Astrocyte (in vitro differentiated cells and primary cell): ENCODE measurements at regions not wholly inside any gene's neighbourhood (a gene's known extent, or its start where the extent isn't known, plus 50 kb on each side); places are given as distances from the start of the nearest gene placed in this dataset.

Experiments
- DNase-seq: peaks from one replicate; pipeline ENCODE4 v3.0.0-alpha.2; 2010; ENCODE audit warnings: low read depth
- FAIRE-seq: peaks from 2 replicates; lab custom pipeline; 2011; peaks lifted over from hg19 to GRCh38; lab: Jason Lieb, UNC
- H2AFZ ChIP-seq: 2 replicates; pipeline ENCODE4 v1.6.0; 2012; ENCODE audit warnings: low read depth, low read length, inconsistent platforms
- H3K27ac ChIP-seq: 2 replicates; pipeline ENCODE4 v1.5.1; 2011; ENCODE audit warnings: low read depth, low read length, inconsistent platforms
- H3K27me3 ChIP-seq: 2 replicates; pipeline ENCODE4 v1.6.0; 2011; ENCODE audit warnings: low read length, inconsistent platforms; ENCODE audit not compliant: insufficient read depth
- H3K36me3 ChIP-seq: 2 replicates; pipeline ENCODE4 v1.5.1; 2011; ENCODE audit warnings: low read length, inconsistent platforms; ENCODE audit not compliant: insufficient read depth
- H3K4me1 ChIP-seq: 2 replicates; pipeline ENCODE4 v1.5.1; 2011; ENCODE audit warnings: low read length, inconsistent platforms; ENCODE audit not compliant: insufficient read depth
- H3K4me2 ChIP-seq: 2 replicates; pipeline ENCODE4 v1.6.0; 2012; ENCODE audit warnings: low read length, inconsistent platforms
- H3K4me3 ChIP-seq: 2 replicates; pipeline ENCODE4 v1.5.1; 2011; ENCODE audit warnings: low read depth, mild to moderate bottlenecking, low read length, inconsistent platforms; ENCODE audit not compliant: insufficient read depth
- H3K79me2 ChIP-seq: 2 replicates; pipeline ENCODE4 v1.6.0; 2012; ENCODE audit warnings: mild to moderate bottlenecking, low read length, inconsistent platforms; ENCODE audit not compliant: insufficient read depth
- H3K9ac ChIP-seq: 2 replicates; pipeline ENCODE4 v1.6.0; 2012; ENCODE audit warnings: mild to moderate bottlenecking, low read length, inconsistent platforms
- H3K9me3 ChIP-seq: 2 replicates; pipeline ENCODE4 v1.5.1; 2012; ENCODE audit warnings: low read depth, mild to moderate bottlenecking, low read length, inconsistent platforms; ENCODE audit not compliant: insufficient read depth
- H4K20me1 ChIP-seq: 2 replicates; pipeline ENCODE4 v1.6.0; 2012; ENCODE audit warnings: low read length, inconsistent platforms; ENCODE audit not compliant: insufficient read depth
- H3K27ac Mint-ChIP-seq: one replicate; pipeline ENCODE4 v1.8.0; 2021; ENCODE audit warnings: mild to moderate bottlenecking, mixed read lengths; ENCODE audit not compliant: unreplicated experiment
- H3K27me3 Mint-ChIP-seq: one replicate; pipeline ENCODE4 v1.8.0; 2021; ENCODE audit warnings: low read depth, mixed read lengths; ENCODE audit not compliant: unreplicated experiment
- H3K36me3 Mint-ChIP-seq: one replicate; pipeline ENCODE4 v1.8.0; 2021; ENCODE audit warnings: low read depth, mixed read lengths; ENCODE audit not compliant: unreplicated experiment
- H3K4me1 Mint-ChIP-seq: one replicate; pipeline ENCODE4 v1.8.0; 2021; ENCODE audit warnings: low read depth, mixed read lengths; ENCODE audit not compliant: unreplicated experiment
- H3K4me3 Mint-ChIP-seq: one replicate; pipeline ENCODE4 v1.8.0; 2021; ENCODE audit warnings: mild to moderate bottlenecking, moderate library complexity, mixed read lengths; ENCODE audit not compliant: unreplicated experiment
- H3K9me3 Mint-ChIP-seq: one replicate; pipeline ENCODE4 v1.8.0; 2021; ENCODE audit warnings: mild to moderate bottlenecking, mixed read lengths; ENCODE audit not compliant: unreplicated experiment
- EZH2 ChIP-seq: IDR thresholded peaks from 2 replicates; pipeline ENCODE4 v1.6.1; 2012; ENCODE audit warnings: mild to moderate bottlenecking, low read length, inconsistent platforms; ENCODE audit not compliant: insufficient read depth
- TF ChIP-seq, protein P1 (sequence below): IDR thresholded peaks from 2 replicates; pipeline ENCODE4 v1.5.1; 2011; ENCODE audit warnings: low read depth, mild to moderate bottlenecking, inconsistent platforms, low read length, moderate library complexity; ENCODE audit not compliant: insufficient read depth

DNA sequence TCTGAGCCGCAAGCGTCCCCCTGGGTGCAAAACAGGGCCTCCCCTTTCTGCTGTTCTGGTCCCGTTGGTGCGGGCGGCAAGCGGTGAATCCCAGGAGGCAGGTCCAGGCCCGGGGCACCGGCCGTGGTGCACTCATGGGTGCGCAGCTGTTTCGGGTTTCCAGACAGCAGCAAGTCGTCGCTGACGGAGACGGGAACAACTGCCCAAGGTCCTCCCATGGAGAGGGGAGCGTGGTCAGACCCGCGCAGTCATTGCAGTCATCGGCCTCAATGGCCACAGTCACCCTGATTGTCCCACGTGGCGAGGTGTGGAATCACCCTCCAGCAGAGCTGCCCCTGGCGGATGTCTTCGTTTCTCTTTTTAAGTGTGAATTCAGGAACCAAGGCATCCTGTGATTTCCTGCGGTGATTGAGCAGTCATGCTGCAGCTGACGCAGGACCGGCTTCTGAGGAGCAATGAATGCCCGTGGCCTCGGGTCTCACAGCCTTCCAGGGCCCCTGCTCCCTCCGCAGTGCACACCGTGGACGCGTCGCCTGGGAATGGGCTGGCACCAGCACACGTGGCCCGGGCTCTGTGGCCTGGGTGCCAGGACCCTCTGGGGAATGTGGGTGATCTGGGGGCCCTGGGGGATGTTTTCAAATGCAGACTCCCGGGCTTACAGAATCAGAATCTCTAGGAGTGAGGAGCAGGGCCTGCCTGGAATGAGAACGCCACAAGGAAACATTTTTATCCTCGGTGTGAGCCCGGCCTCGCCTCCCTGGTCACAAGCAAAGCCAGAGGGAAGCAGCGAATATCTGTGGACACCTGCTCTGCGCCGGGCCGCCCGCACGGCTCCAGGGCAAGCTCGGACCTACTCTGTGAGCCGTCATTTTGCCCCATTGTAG is 244.2 kb upstream of the SALL3 start:
- TF ChIP-seq EZH2 = no peak
- TF ChIP-seq, protein P1, sequence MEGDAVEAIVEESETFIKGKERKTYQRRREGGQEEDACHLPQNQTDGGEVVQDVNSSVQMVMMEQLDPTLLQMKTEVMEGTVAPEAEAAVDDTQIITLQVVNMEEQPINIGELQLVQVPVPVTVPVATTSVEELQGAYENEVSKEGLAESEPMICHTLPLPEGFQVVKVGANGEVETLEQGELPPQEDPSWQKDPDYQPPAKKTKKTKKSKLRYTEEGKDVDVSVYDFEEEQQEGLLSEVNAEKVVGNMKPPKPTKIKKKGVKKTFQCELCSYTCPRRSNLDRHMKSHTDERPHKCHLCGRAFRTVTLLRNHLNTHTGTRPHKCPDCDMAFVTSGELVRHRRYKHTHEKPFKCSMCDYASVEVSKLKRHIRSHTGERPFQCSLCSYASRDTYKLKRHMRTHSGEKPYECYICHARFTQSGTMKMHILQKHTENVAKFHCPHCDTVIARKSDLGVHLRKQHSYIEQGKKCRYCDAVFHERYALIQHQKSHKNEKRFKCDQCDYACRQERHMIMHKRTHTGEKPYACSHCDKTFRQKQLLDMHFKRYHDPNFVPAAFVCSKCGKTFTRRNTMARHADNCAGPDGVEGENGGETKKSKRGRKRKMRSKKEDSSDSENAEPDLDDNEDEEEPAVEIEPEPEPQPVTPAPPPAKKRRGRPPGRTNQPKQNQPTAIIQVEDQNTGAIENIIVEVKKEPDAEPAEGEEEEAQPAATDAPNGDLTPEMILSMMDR = no peak
- Mint-ChIP-seq H3K9me3 (peaks cover 19% of the 10 kb centered on the region), H3K4me3 (no peak overlapping the region), H3K27ac (no peak overlapping the region), H3K36me3 (no peaks in the 10 kb centered on the region), H3K27me3 (no peaks in the 10 kb centered on the region), H3K4me1 (no peaks in the 10 kb centered on the region)
- Histone ChIP-seq H3K4me3 (no peak overlapping the region), H3K79me2 (no peaks in the 10 kb centered on the region), H3K9me3 (peaks cover 11% of the 10 kb centered on the region), H3K4me1 (no peaks in the 10 kb centered on the region), H3K27ac (no peak overlapping the region), H3K27me3 (no peaks in the 10 kb centered on the region), H4K20me1 (no peaks in the 10 kb centered on the region), H3K36me3 (no peaks in the 10 kb centered on the region), H3K9ac (no peak overlapping the region), H3K4me2 (no peak overlapping the region), H2AFZ (no peak overlapping the region)
- DNase-seq (no peak), FAIRE-seq (no peak)

DNA sequence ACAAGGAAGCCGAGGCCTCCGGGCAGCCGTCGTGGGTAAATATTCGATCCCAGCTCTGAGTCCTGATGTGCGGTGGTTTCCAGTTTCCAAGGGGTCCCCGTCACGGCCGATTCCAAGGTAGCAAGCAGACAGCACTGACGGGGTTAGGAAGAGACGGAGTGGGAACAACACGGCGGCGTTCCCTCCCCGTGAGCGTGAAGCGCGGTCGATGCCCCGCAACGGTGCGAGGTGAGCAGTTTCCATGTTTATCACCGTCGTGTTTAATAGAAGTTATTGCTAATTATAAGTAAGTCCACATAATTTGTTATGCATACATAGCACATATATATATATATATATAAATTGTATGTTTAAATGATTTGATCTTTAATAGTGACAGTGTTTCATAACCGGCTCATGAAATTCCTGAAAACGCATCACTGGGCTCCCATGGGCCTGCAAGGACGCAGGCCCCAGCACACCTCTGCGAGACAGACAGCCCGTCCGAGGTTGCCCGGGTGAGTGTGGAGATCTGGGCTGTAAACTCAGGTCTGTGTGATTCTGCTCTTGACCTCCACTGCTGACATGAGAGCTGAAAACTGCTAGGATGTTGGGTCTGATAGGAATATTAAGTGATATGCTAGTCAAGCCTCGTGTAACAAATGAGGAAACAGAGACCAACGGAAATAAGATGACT is 243.5 kb upstream of the SALL3 start:
- Mint-ChIP-seq H3K4me3 (no peak overlapping the region), H3K9me3 (peaks cover 22% of the 10 kb centered on the region), H3K27me3 (no peaks in the 10 kb centered on the region), H3K4me1 (no peaks in the 10 kb centered on the region), H3K27ac (no peak overlapping the region), H3K36me3 (no peaks in the 10 kb centered on the region)
- FAIRE-seq = no peak
- Histone ChIP-seq H3K4me2 (no peak overlapping the region), H3K27ac (no peak overlapping the region), H3K27me3 (no peaks in the 10 kb centered on the region), H3K4me1 (no peaks in the 10 kb centered on the region), H4K20me1 (no peaks in the 10 kb centered on the region), H3K4me3 (no peak overlapping the region), H3K36me3 (no peaks in the 10 kb centered on the region), H3K9me3 (peaks cover 11% of the 10 kb centered on the region), H3K79me2 (no peaks in the 10 kb centered on the region), H3K9ac (no peak overlapping the region), H2AFZ (no peak overlapping the region)
- TF ChIP-seq, protein P1 = no peak
- TF ChIP-seq EZH2 = no peak
- DNase-seq = no peak
